HG03558 (cell line): ENCODE measurements at regions not wholly inside any gene's neighbourhood (a gene's known extent, or its start where the extent isn't known, plus 50 kb on each side); places are given as distances from the start of the nearest gene placed in this dataset.
"Not testable (repeated sequence)": the region's sequence is repeated elsewhere in the genome, so short reads cannot be mapped to it uniquely, and the experiment has no call there.

Experiments used
- ATAC-seq: cut with Tn5 transposase; IDR thresholded peaks from one replicate; pipeline ENCODE4 v1.9.1; 2021; ENCODE audit warnings: moderate number of reproducible peaks; ENCODE audit not compliant: unreplicated experiment; ENCODE audit errors: extremely low read depth

- no peak for ATAC-seq
Measured at GRCh38 chr3:197373096-197373495, 74.7 kb upstream of the DLG1 start.

GRCh38 chr3:197372047-197372661 is 73.7 kb upstream of the DLG1 start:
- no peak for ATAC-seq

DNA sequence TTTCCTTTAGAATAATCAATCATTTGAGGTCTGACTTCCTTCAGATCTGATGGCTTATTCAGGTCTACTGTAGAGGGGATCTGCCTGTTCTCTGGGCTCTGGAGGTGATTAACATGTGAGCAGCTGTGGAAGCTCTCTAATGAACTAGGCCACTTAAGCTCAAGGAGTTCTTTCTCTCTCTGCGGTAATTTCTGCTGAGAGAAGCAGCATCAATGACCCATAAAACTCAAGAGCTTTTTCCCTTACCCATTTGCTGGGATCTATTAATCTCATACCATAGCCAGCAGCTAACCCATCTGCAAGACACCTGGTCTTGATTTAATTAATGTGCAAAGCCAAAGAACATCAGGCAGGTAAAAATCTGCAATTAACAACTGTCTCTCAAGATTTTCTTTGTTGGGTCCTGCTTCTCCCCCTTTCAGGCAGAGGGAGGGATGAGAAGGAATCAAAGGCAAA is 73.2 kb upstream of the DLG1 start:
- ATAC-seq = no peak

DNA sequence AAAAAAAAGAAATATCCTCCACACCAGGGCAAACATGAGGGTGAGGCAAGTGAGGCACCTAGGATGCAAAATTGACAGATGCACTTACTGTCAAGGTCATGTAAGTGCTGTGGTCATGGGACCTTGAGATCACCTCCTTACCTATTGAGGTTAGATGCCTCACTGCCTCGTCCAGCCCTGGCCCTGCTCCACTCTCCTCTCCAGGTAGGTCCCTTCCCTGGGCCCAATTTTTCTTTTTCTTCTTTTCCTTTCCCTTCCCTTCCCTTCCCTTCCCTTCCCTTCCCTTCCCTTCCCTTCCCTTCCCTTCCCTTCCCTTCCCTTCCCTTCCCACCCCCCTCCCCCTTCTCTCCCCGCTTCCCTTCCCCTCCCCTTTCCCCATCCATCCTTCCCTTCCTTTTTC is 71.1 kb upstream of the DLG1 start:
- no peak for ATAC-seq

- ATAC-seq = no peak
Measured at GRCh38 chr3:197368821-197369220, 70.4 kb upstream of the DLG1 start.

GRCh38 chr3:197368330-197368729 is 69.9 kb upstream of the DLG1 start:
- no peak for ATAC-seq

DNA sequence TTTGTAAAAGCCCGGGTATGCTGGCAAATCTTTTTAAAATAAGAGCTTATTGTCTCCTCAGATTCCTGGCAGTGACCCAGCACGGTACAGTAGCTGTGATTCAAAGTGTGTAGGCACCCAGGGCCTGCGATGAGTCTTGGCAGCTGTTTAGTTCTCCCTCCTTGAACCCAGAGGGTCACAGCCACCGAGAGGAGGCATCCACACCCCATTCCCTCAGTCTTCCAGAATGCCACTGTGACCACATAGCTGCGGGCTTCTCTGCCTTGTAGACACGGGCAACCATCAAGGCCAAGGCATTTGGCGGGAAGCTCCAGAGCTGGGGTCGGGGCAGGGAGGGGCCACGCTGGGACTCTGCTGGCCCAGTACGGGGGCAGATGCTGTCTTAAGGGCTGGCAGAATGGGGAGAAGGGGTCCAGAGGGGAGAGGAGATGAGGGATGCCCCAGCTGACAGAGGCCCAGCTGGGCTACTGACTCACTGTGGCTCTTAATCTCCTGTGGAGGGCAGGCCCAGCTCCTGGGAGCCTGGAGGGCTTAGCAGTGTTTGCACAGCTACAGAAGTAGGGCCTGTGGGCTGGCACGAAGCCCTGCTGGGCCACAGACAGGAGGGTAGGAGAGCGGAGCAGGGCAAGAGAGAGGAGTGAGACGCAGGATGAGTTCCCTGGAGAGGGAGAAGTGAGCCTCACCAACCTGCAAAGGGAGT is 68.8 kb upstream of the DLG1 start:
- no peak for ATAC-seq

DNA sequence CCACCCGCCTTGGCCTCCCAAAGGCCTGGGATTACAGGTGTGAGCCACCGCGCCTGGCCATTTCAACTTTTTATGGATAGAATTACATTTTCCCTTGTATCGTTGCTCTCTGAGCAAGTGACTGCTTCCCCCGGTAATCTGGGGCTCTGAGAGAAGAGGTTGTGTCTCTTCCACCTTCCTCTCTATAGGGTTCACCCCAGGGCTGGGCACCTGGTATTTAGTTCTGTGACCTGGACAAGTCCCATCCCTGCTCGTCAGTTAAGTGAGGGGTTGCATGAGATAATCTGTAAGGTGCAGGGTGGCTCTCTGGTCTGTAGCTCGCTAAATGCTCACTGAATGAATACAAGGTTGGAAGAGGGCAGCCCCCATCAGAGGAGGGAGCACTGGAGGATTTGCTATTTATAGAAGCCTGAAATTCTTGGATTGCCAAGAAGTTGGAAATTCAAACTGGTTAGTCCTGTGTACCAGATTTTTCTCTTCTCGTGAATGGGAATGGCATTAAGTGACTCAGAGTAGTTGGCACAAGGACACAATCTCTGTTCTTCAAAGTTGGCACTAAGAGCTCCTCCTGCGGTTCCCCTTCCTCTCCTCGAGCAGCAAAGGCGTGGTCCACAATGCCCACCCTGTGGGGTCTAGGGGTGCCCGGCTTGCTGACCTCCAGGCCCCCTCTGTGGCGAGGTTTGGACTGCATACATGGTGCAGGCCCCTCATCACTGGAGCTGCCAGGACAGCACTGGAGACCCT is 68.1 kb upstream of the DLG1 start:
- ATAC-seq = no peak

- no peak for ATAC-seq
Measured at GRCh38 chr3:197365586-197365985, 67.2 kb upstream of the DLG1 start.

DNA sequence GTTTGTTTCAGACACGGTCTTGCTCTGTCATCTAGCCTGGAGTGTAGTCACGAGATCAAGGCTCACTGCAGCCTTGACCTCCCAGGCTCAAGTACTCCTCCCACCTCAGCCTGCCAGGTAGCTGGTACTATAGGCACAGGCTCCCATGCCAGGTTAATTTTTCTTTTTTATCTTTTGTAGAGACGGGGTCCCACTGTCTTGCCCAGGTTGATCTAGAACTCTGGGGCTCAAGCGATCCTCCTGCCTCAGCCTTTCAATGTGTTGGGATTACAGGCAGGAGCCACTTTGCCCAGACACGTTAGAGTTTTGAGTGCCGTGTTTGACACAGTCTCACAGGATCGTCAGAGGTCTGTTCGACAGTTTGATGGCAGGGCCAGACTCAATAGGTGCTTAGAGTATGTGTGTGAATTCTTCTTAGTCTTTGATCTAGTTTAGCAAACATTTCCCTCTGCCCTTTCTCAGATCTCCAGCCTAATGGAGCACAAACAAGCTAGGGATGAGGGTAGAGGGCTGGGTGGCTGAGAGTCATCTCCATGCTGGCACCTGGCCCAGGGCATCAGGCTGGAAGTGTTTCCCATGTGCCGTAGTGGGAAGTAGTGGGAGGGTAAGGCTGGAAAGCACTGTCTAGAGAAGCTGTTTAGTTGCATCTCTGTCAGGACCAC is 66.1 kb upstream of the DLG1 start:
- no peak for ATAC-seq

DNA sequence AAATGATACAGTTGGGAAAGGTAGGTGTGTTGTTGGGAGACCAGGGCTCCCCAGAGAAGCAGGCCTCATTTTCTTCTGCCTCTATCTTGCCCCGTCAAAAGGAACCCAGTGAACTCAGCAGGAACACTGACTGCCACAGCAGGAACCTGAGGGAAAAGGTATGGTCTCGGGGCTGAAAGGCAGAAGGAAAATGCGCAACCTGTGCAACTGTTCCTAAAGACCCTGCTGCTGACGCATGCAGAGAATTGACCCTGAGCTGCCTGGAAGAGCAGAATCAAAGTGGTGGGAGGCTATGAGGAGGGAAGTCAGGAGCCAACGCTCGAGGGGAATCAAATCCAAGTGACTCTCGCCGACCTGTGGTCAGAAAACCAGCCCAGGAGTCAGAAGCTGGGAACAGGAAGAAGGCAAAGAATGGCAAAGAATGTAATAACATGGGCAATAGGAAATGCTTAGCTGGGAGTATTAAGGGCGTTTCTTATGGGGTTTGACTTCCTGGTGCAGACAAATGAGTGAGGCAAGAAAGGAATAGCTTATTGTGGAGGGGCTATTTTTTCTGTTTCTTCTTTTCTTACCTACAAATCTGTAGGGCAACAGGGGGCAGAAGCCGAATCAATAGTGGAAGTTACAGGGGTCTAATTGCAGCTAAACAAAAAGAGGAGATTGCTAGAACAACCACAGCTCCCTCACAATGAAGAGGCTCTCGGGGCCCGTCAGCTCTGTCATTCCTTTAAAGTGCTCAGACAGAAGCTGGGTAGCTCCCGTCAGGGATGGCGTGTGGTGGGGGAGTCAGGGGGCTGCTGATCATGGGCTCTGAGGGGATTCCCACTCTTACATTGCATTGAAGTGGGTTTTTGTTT is 65.4 kb upstream of the DLG1 start:
- ATAC-seq = no peak

DNA sequence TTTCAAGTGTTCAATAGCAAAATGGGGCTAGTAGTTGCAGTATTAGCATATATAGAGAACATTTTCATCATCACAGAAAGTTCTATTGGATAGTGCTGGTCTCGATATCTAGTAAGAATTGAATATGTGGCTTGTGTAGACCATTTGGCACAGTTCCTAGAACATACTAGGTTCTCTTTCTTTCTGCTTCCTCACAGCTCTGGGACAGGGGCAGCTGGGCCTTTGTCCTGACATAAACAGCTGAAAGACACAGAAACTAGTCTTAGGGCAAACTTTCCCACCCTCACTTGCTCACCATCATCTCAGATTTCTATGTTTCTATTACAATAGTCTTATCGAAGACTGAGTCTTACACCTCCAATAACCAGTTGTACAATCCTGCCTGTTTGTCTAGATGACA is 63.7 kb upstream of the DLG1 start:
- no peak for ATAC-seq

- ATAC-seq = not testable (repeated sequence)
Measured at GRCh38 chr3:197360095-197360494, 61.7 kb upstream of the DLG1 start.

GRCh38 chr3:197359476-197359875 is 61.1 kb upstream of the DLG1 start:
- not testable (repeated sequence) for ATAC-seq

DNA sequence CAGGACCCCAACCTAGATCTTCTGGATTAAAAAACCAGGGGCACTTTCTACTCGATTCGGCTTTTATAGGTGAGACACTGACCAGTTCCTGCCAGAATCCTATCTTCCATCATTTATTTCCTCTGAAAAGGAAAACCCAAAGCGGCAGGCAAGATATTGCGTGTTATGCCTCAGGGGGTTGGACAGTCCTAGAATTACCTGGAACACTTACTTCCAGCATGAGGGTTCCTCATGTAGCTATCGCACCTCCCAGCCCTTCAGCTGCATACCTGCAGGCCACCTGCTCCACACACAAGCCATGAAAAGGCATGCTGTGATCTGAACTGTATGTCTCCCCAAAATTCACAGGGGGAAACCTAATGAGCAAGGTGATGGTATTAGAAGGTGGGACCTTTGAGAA is 58.3 kb upstream of the DLG1 start:
- no peak for ATAC-seq

DNA sequence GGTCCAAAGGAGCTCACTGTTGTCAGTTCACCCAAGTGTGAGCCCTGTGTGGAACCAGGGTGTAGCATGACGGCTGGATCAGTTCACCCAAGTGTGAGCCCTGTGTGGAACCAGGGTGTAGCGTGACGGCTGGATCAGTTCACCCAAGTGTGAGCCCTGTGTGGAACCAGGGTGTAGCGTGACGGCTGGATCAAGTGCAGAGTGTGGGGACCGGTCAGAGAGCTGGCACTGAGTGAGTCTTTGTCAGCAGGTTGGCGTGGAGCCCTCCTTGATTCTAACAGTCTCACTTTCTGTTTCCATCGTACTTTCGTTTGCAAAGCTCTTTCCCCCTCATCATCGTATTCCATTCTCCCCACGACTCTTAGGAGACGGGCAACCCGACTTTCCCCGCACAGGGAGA is 57.9 kb upstream of the DLG1 start:
- ATAC-seq = no peak

DNA sequence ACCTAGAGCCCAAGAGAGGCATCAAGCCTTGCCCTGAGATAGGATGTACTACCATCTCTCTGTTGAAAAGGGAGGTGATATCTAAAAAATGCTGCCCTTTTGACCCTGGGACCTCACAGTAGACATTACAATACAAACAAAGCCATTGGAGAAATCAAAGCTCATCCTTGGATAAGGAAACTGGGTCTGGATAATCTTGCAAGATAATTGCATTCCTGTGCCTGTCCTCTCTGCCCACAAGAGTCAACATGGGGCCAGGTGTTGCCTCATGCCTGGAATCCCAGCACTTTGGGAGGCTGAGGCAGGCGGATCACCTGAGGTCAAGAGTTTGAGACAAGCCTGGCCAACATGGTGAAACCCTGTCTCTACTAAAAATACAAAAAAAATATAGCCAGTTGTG is 57.3 kb upstream of the DLG1 start:
- no peak for ATAC-seq

DNA sequence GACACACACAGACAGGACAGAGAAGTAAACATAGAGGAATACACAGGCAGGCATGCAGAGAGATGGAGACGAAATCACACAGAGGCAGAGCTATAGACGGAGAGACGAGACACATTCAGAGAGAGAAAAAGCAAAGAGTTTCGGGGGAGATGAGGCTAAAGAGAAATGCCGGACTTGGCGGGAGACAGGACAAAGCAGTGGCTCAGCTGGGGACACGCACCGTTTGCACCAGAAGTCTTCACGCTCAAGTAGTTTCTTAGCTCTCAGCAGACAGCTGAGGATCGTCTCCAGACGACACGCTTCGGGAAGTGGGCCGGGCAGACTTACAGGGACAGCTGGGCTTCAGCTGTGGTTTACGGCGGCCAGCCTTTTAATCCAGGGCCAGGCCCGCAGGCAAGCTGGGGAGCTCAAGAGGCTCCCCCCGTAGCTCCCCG is 56.2 kb upstream of the DLG1 start:
- ATAC-seq = no peak

DNA sequence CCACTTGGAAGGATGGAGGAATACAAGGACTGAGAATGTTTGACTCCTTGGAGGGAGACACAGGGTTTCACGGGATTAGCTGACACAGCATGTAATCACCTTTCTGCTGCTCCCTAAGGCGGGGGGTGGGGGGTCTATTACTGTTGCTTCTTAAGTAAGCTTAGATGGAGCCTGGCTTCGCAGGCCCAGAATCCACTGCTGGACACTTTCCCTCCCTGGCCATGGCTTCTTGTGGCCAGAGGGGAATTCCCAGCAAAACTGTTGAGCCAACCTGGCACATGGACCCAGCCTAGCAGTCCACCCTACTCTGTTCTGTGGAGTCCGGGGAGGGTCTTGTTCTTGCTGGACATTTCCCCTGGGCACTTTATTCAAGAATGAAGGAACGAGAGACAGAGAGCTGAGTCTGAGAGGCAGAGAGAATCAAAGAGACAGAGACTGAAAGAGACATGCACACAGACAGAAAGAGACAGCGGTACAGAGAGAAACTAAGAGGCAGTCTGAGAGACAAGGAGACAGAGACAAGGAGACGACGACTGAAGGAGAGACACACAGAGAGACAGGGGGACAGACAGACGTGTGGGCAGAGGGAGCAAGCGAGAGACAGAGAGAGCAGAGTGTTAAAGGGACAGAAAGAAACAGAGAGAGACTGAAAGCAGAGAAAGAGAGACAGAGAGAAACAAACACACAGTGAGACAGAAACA is 55.6 kb upstream of the DLG1 start:
- no peak for ATAC-seq
